ENCODE measurements at regions not wholly inside any gene's neighbourhood (a gene's known extent, or its start where the extent isn't known, plus 50 kb on each side); places are given as distances from the start of the nearest gene placed in this dataset.

DNA sequence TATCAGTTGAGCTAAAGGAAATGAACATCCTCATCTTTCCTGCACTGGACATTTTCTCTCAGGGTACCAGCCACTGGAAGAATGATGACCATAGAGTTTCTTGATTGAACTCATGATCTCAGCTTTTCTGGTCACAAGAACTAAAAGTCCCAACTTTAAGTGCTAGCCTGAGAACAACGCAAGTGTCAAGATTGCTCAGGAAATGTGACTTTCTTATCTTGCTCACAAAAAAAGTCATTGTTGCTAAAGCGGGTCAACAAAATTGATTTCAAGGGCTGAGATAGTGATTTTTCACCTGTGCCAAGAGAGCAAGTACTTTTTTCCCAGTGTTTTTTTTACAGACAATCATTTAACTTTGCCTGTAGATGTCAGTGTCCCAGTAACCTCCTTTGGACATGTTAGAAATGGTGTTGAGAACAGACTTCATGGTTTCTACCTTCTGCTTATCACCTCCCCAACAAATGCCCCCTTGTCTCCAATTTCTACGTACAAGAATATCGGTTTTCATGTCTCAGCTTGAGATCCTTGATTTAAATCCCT lies 125.9 kb downstream of the SEMA6D start:
- Mint-ChIP-seq H3K9me3 (no peaks in the 10 kb centered on the region), H3K4me3 (no peak overlapping the region), H3K27me3 (ENCODE audit: low read depth) (no peaks in the 10 kb centered on the region), H3K36me3 (no peaks in the 10 kb centered on the region), H3K4me1 (peaks cover 12% of the 10 kb centered on the region), H3K27ac (no peak overlapping the region)
- CTCF ChIA-PET: no interaction called here
- no peak for ATAC-seq
- DNase-seq (ENCODE audit: low spot score): no peak
- TF ChIP-seq, protein P1, sequence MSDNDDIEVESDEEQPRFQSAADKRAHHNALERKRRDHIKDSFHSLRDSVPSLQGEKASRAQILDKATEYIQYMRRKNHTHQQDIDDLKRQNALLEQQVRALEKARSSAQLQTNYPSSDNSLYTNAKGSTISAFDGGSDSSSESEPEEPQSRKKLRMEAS (CRISPR knock-in tag; IDR thresholded peaks at IDR 0.05): no peak
- TF ChIP-seq NFE2L1 (CRISPR knock-in tag; IDR thresholded peaks at IDR 0.05) (no peak), GTF2I (CRISPR knock-in tag; conservative IDR thresholded peaks at IDR 0.05) (no peak), ESRRA (CRISPR knock-in tag; IDR thresholded peaks at IDR 0.05; ENCODE audit: borderline replicate concordance) (no peak), ZNF532 (CRISPR knock-in tag; IDR thresholded peaks at IDR 0.05; ENCODE audit: borderline replicate concordance) (no peak), ETV6 (CRISPR knock-in tag; IDR thresholded peaks at IDR 0.05) (no peak), STAT6 (CRISPR knock-in tag; conservative IDR thresholded peaks at IDR 0.05; ENCODE audit: low read depth) (no peak), MXD4 (CRISPR knock-in tag; IDR thresholded peaks at IDR 0.05; ENCODE audit: borderline replicate concordance) (no peak), ELF4 (CRISPR knock-in tag; IDR thresholded peaks at IDR 0.05; ENCODE audit: low read depth) (no peak), PRRX2 (CRISPR knock-in tag; IDR thresholded peaks at IDR 0.05) (no peak), IRF1 (CRISPR knock-in tag; IDR thresholded peaks at IDR 0.05) (no peak), RORB (CRISPR knock-in tag; IDR thresholded peaks at IDR 0.05) (no peak), EMX1 (CRISPR knock-in tag; IDR thresholded peaks at IDR 0.05) (no peak), SMAD4 (CRISPR knock-in tag; IDR thresholded peaks at IDR 0.05) (no peak), ZNF281 (CRISPR knock-in tag; IDR thresholded peaks at IDR 0.05) (no peak)
- TF ChIP-seq, protein P2, sequence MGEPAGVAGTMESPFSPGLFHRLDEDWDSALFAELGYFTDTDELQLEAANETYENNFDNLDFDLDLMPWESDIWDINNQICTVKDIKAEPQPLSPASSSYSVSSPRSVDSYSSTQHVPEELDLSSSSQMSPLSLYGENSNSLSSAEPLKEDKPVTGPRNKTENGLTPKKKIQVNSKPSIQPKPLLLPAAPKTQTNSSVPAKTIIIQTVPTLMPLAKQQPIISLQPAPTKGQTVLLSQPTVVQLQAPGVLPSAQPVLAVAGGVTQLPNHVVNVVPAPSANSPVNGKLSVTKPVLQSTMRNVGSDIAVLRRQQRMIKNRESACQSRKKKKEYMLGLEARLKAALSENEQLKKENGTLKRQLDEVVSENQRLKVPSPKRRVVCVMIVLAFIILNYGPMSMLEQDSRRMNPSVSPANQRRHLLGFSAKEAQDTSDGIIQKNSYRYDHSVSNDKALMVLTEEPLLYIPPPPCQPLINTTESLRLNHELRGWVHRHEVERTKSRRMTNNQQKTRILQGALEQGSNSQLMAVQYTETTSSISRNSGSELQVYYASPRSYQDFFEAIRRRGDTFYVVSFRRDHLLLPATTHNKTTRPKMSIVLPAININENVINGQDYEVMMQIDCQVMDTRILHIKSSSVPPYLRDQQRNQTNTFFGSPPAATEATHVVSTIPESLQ (CRISPR knock-in tag; IDR thresholded peaks at IDR 0.05): no peak
- POLR2A ChIA-PET: no interaction called here
